ENCODE measurements at regions not wholly inside any gene's neighbourhood (a gene's known extent, or its start where the extent isn't known, plus 50 kb on each side); places are given as distances from the start of the nearest gene placed in this dataset.

DNA sequence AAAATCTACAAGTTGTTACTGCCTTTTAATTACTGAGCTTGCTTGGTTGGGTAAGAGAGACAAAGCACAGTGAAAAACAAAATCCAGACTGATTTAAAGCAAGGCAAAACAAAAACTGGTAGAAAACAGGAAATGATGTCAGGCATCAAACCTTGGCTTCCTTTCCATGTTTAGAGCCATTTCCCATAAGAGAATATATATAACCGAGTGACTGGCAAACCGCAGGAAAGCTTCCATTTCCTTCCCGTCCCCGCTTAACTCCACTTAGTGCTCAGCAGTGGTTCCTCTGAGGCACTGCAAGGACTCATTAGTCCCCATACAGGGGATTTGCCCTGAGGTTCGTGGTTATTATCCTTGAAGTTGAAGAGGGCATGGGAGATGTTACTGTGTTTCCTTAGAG is 446.3 kb downstream of the LPIN1 start:
- TF ChIP-seq, protein P1, sequence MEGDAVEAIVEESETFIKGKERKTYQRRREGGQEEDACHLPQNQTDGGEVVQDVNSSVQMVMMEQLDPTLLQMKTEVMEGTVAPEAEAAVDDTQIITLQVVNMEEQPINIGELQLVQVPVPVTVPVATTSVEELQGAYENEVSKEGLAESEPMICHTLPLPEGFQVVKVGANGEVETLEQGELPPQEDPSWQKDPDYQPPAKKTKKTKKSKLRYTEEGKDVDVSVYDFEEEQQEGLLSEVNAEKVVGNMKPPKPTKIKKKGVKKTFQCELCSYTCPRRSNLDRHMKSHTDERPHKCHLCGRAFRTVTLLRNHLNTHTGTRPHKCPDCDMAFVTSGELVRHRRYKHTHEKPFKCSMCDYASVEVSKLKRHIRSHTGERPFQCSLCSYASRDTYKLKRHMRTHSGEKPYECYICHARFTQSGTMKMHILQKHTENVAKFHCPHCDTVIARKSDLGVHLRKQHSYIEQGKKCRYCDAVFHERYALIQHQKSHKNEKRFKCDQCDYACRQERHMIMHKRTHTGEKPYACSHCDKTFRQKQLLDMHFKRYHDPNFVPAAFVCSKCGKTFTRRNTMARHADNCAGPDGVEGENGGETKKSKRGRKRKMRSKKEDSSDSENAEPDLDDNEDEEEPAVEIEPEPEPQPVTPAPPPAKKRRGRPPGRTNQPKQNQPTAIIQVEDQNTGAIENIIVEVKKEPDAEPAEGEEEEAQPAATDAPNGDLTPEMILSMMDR (IDR thresholded peaks at IDR 0.05): no peak
- no peak for TF ChIP-seq POLR2A (IDR thresholded peaks at IDR 0.05)

Data from right lobe of liver (tissue), 4 donors.